ENCODE measurements at regions not wholly inside any gene's neighbourhood (a gene's known extent, or its start where the extent isn't known, plus 50 kb on each side); places are given as distances from the start of the nearest gene placed in this dataset.

DNA sequence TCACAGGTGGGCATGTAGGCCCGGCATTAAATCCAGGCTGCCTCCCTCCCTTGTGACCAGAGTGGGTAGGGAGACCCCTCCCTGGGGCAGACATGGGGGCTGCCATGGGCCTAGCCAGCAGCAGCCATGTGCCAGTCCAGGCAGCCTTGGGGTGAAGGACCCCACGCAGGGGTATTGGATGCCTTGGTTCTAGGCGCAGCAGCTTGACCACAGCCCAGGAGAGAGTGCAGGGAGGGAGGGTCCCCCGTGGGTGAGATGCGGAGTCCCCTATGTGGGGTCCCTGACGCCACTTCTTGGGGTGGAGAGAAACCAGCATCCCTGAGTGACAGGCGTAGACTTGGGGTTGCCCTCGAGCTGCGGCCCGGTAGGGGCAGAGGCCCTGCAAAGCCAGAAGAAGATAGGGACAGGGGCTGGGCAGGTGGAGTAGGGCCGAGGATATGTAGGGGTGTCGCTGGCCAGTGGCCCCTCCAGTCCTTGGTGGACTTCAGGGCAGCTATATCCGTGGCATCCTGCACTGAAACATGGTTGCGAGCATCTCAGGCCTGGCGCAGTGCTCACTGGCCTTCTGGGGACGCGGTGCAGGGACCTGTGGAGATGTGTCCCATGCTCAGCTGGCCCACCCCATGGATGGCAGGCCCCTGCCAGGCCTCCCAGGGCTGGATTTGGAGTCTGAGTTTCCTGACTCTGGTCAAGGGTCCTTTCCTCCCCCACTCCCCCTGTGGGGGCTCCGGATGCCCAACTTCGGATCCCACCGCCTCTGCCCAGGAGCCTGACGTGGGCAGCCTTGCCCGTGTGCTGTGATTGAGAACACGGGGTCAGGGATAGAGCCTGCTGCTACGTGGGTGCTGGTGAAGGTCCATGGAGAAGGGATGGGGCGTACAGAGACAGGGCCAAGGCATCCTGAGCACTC is 1179.8 kb downstream of the BRD1 start:
- H3F3A ChIP-seq (ENCODE audit: control insufficient read depth, insufficient read depth): no peaks in the 10 kb centered on the region
- no peak overlapping the region for H3K27ac ChIP-seq (ENCODE audit: low read depth, low read length)
- no peaks in the 10 kb centered on the region for H4K20me1 ChIP-seq (ENCODE audit: control insufficient read depth, insufficient read depth, low read depth, low read length)
- no peaks in the 10 kb centered on the region for H3K9me2 ChIP-seq (replicated peaks; ENCODE audit: control insufficient read depth, low read length)
- no peak overlapping the region for H3K4me3 ChIP-seq (ENCODE audit: low read length)
- H3K79me2 ChIP-seq (ENCODE audit: control insufficient read depth, low read length): no peaks in the 10 kb centered on the region
- TF ChIP-seq, protein P1, sequence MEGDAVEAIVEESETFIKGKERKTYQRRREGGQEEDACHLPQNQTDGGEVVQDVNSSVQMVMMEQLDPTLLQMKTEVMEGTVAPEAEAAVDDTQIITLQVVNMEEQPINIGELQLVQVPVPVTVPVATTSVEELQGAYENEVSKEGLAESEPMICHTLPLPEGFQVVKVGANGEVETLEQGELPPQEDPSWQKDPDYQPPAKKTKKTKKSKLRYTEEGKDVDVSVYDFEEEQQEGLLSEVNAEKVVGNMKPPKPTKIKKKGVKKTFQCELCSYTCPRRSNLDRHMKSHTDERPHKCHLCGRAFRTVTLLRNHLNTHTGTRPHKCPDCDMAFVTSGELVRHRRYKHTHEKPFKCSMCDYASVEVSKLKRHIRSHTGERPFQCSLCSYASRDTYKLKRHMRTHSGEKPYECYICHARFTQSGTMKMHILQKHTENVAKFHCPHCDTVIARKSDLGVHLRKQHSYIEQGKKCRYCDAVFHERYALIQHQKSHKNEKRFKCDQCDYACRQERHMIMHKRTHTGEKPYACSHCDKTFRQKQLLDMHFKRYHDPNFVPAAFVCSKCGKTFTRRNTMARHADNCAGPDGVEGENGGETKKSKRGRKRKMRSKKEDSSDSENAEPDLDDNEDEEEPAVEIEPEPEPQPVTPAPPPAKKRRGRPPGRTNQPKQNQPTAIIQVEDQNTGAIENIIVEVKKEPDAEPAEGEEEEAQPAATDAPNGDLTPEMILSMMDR (IDR thresholded peaks at IDR 0.05; ENCODE audit: low read depth, low read length, poor library complexity, severe bottlenecking): no peak
- TF ChIP-seq EZH2phosphoT487 (IDR thresholded peaks at IDR 0.05; ENCODE audit: borderline replicate concordance, low read length): no peak
- H3K4me2 ChIP-seq (ENCODE audit: low read length): no peak overlapping the region
- no peaks in the 10 kb centered on the region for H3K9me3 ChIP-seq (ENCODE audit: control insufficient read depth, insufficient read depth, low read length)
- H3K4me1 ChIP-seq (ENCODE audit: control insufficient read depth, low read length): no peaks in the 10 kb centered on the region
- no peaks in the 10 kb centered on the region for H3K36me3 ChIP-seq (ENCODE audit: control insufficient read depth, low read length)
- no peaks in the 10 kb centered on the region for H3K27me3 ChIP-seq (ENCODE audit: control insufficient read depth, low read length)

DNA sequence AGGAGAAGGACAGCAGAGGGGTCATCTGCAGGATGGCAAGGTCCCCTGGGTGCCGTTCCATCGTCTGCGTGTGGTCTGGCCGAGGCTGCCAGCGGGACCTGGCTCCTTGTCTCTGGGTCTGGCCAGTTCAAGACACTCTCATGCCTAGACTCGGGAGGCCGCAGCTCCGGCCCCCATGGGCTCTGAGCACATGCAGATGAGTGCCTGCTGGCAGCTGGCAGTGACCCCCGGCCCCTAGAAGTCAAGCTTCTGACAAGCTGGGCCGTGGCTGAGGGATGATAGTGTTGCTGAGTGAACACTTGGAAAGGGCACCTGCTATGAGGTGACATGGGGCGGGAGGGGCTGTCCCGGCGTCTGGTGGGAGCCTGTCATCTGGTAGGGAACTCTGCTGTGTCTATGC is 1180.6 kb downstream of the BRD1 start:
- Histone ChIP-seq H3K27me3 (ENCODE audit: control insufficient read depth, low read length) (no peaks in the 10 kb centered on the region), H3F3A (ENCODE audit: control insufficient read depth, insufficient read depth) (no peaks in the 10 kb centered on the region), H3K79me2 (ENCODE audit: control insufficient read depth, low read length) (no peaks in the 10 kb centered on the region), H3K36me3 (ENCODE audit: control insufficient read depth, low read length) (no peaks in the 10 kb centered on the region), H3K27ac (ENCODE audit: low read depth, low read length) (no peak overlapping the region), H3K9me3 (ENCODE audit: control insufficient read depth, insufficient read depth, low read length) (no peaks in the 10 kb centered on the region), H3K4me3 (ENCODE audit: low read length) (no peak overlapping the region), H3K9me2 (replicated peaks; ENCODE audit: control insufficient read depth, low read length) (no peaks in the 10 kb centered on the region), H3K4me1 (ENCODE audit: control insufficient read depth, low read length) (no peaks in the 10 kb centered on the region), H3K4me2 (ENCODE audit: low read length) (no peak overlapping the region), H4K20me1 (ENCODE audit: control insufficient read depth, insufficient read depth, low read depth, low read length) (no peaks in the 10 kb centered on the region)
- no peak for TF ChIP-seq EZH2phosphoT487 (IDR thresholded peaks at IDR 0.05; ENCODE audit: borderline replicate concordance, low read length)
- TF ChIP-seq, protein P1 (IDR thresholded peaks at IDR 0.05; ENCODE audit: low read depth, low read length, poor library complexity, severe bottlenecking): no peak

DNA sequence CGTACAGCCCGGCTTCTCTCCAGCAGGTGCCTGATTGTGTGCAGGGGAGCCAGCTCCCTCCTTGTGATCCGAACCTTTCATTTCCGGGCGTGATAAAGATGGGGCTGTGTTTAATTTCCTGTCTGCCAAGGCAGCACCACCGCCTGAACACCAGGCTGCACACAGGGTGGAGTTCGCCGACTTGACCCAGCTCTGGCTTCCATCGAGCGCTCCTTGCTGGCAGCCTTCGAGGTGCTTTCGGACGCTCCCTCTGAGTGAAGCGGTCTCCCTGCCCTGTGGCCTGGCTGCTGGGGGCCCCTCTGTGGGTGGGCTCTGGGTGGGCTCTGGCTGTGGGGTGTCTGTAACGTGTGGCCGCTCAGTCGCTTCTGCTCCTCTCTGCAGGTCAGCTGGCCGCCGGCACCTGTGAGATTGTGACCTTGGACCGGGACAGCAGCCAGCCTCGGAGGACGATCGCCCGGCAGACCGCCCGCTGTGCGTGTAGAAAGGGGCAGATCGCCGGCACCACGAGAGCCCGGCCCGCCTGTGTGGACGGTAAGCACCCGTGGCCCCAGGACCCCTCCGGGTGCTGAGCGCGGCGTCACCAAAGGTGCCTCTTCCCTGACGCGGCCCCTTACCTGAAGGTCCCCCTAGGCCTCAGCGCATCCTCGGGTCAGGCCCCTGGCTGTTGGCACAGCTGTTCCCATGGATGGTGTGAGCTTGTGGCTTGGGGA is 1181.3 kb downstream of the BRD1 start:
- H3K4me1 ChIP-seq (ENCODE audit: control insufficient read depth, low read length): no peaks in the 10 kb centered on the region
- no peaks in the 10 kb centered on the region for H3F3A ChIP-seq (ENCODE audit: control insufficient read depth, insufficient read depth)
- no peaks in the 10 kb centered on the region for H3K27me3 ChIP-seq (ENCODE audit: control insufficient read depth, low read length)
- H3K4me3 ChIP-seq (ENCODE audit: low read length): no peak overlapping the region
- H3K9me2 ChIP-seq (replicated peaks; ENCODE audit: control insufficient read depth, low read length): no peaks in the 10 kb centered on the region
- H3K27ac ChIP-seq (ENCODE audit: low read depth, low read length): no peak overlapping the region
- no peaks in the 10 kb centered on the region for H3K9me3 ChIP-seq (ENCODE audit: control insufficient read depth, insufficient read depth, low read length)
- H3K4me2 ChIP-seq (ENCODE audit: low read length): no peak overlapping the region
- H3K36me3 ChIP-seq (ENCODE audit: control insufficient read depth, low read length): no peaks in the 10 kb centered on the region
- H3K79me2 ChIP-seq (ENCODE audit: control insufficient read depth, low read length): no peaks in the 10 kb centered on the region
- no peaks in the 10 kb centered on the region for H4K20me1 ChIP-seq (ENCODE audit: control insufficient read depth, insufficient read depth, low read depth, low read length)
- TF ChIP-seq EZH2phosphoT487 (IDR thresholded peaks at IDR 0.05; ENCODE audit: borderline replicate concordance, low read length): no peak
- TF ChIP-seq, protein P1 (IDR thresholded peaks at IDR 0.05; ENCODE audit: low read depth, low read length, poor library complexity, severe bottlenecking): no peak
